ENCODE measurements at regions not wholly inside any gene's neighbourhood (a gene's known extent, or its start where the extent isn't known, plus 50 kb on each side); places are given as distances from the start of the nearest gene placed in this dataset.
"Not testable (repeated sequence)": the region's sequence is repeated elsewhere in the genome, so short reads cannot be mapped to it uniquely, and the experiment has no call there.

DNA sequence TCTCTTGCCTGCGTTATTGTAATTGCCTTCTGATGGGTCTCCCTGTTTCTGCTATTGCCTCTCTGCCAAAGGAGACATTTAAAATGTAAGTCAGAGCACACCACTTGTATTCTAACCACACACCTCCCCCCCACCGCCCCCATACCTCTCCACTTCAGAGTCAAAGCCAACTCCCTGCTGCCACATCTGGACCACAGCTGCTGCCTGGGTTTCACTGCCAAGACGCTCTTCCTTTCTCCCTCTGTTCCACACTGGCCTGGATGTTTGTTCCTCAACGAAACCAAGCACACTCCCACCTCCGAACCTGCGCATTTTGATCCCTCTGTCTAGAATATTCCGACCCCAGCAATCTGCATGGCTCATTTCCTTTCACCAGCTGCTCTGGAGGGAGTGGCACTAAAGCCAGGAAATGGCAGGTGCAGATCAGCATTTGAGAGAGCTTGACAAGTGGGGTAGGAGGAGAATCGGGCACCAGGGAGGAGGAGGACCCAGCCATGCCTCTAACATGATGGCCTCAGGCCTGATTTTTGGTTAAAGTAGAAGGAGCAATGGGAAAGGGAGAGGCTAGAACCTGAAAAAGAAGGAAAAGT is 92.4 kb upstream of the HS3ST2 start:
- no peaks in the 10 kb centered on the region for H3K36me3 ChIP-seq
- DNase-seq: no peak
- no peaks in the 10 kb centered on the region for H3K27me3 ChIP-seq
- H3K4me1 ChIP-seq: no peaks in the 10 kb centered on the region
- no peak overlapping the region for H3K4me3 ChIP-seq (ENCODE audit: low read depth, low read length)
- no peaks in the 10 kb centered on the region for H3K9me3 ChIP-seq
- TF ChIP-seq, protein P1, sequence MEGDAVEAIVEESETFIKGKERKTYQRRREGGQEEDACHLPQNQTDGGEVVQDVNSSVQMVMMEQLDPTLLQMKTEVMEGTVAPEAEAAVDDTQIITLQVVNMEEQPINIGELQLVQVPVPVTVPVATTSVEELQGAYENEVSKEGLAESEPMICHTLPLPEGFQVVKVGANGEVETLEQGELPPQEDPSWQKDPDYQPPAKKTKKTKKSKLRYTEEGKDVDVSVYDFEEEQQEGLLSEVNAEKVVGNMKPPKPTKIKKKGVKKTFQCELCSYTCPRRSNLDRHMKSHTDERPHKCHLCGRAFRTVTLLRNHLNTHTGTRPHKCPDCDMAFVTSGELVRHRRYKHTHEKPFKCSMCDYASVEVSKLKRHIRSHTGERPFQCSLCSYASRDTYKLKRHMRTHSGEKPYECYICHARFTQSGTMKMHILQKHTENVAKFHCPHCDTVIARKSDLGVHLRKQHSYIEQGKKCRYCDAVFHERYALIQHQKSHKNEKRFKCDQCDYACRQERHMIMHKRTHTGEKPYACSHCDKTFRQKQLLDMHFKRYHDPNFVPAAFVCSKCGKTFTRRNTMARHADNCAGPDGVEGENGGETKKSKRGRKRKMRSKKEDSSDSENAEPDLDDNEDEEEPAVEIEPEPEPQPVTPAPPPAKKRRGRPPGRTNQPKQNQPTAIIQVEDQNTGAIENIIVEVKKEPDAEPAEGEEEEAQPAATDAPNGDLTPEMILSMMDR (IDR thresholded peaks at IDR 0.05; ENCODE audit: low read depth, low read length): no peak

DNA sequence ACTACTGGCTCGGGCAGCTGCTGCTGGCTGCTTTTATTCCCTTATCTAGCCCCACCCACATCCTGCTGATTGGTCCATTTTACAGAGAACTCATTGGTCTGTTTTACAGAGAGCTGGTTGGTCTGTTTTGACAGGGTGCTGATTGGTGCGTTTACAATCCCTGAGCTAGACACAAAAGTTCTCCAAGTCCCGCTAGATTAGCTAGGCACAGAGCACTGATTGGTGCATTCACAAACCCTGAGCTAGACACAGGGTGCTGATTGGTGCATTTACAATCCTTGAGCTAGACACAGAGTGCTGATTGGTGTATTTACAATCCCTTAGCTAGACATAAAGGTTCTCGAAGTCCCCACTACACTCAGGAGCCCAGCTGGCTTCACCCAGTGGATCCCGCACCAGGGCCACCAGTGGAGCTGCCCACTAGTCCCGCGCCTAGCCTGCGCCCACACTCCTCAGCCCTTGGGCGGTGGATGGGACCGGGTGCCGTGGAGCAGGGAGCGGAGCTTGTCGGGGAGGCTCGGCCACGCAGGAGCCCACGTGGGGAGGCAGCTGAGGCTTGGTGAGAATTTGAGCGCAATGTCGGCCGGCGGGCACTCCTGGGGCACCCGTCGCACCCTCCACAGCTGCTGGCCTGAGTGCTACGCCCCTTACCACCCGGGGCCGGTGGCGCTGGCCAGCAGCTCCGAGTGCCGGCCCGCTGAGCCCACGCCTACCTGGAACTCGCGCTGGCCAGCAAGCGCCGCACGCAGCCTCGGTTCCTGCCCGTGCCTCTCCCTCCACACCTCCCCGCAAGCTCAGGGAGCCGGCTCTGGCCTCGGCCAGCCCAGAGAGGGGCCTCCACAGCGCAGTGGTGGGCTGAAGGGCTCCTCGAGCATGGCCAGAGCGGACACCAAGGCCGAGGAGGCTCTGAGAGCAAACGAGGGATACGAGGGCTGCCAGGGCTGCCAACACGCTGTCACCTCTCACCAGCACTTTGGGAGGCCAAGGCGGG is 91.1 kb upstream of the HS3ST2 start:
- DNase-seq; H3K36me3 ChIP-seq; H3K9me3 ChIP-seq; H3K4me3 ChIP-seq (ENCODE audit: low read depth, low read length); H3K4me1 ChIP-seq; H3K27me3 ChIP-seq: not testable (repeated sequence)

DNA sequence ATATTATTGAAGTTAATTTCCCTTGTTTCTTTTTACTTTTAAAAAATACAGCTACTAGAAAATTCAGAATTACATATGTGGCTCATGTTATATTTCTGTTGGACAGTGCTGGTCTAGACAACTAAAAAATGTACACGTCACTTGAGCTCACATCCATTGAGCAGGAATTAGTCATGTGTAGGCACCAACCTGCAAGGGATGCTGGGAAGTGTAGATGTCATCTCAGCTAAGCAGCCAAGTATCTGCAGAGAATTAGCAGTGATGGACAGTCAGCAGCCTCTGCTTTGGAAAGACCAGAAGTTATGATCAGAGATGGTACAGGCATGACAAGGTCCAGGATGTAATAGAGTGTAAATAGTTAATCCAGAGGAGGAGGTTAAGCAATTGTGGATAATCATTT is 87.1 kb upstream of the HS3ST2 start:
- H3K4me1 ChIP-seq: peaks cover 5% of the 10 kb centered on the region
- no peak overlapping the region for H3K4me3 ChIP-seq (ENCODE audit: low read depth, low read length)
- H3K36me3 ChIP-seq: no peaks in the 10 kb centered on the region
- no peaks in the 10 kb centered on the region for H3K27me3 ChIP-seq
- H3K9me3 ChIP-seq: no peaks in the 10 kb centered on the region
- TF ChIP-seq, protein P1 (IDR thresholded peaks at IDR 0.05; ENCODE audit: low read depth, low read length): no peak
- no peak for DNase-seq

DNA sequence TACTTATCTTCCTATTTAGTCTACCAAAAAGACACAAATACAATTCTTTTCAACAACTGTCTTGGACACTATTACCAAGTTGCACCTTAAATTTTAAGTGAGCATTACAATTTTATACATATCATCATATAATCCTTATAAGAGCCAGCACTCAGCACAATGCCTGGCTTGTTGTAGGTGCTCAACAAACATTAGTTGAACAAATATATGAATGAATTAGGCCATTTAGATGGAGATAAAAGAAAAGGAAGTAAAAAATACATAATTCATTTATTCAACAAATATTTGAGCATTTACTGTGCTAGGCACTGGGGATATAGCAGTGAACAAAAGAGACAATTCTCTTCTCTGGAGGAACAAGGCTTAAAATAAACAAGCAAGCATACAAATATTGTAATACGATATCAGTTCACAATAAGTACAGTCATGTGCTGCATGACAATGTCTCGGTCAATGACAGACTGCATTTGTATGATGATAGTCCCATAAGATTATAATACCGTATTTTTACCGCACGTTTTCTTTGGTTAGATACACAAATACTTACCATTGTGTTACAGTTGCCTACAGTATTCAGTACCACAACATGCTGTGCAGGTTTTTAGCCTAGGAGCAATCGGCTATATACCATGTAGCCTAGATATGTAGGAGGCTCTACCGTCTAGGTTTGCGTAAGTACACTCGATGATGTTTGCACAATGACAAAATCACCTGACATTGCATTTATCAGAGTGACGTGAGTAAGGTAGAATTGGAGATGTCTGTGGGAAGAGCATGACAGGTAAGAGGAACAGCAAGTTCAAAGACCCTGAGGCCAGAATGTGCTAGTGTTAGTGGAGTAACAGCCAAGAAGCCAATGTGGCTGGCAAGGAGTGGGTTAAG is 86.4 kb upstream of the HS3ST2 start:
- no peaks in the 10 kb centered on the region for H3K9me3 ChIP-seq
- no peaks in the 10 kb centered on the region for H3K27me3 ChIP-seq
- H3K4me1 ChIP-seq: peaks cover 5% of the 10 kb centered on the region
- TF ChIP-seq, protein P1 (IDR thresholded peaks at IDR 0.05; ENCODE audit: low read depth, low read length): no peak
- no peak overlapping the region for H3K4me3 ChIP-seq (ENCODE audit: low read depth, low read length)
- no peaks in the 10 kb centered on the region for H3K36me3 ChIP-seq
- DNase-seq: no peak

DNA sequence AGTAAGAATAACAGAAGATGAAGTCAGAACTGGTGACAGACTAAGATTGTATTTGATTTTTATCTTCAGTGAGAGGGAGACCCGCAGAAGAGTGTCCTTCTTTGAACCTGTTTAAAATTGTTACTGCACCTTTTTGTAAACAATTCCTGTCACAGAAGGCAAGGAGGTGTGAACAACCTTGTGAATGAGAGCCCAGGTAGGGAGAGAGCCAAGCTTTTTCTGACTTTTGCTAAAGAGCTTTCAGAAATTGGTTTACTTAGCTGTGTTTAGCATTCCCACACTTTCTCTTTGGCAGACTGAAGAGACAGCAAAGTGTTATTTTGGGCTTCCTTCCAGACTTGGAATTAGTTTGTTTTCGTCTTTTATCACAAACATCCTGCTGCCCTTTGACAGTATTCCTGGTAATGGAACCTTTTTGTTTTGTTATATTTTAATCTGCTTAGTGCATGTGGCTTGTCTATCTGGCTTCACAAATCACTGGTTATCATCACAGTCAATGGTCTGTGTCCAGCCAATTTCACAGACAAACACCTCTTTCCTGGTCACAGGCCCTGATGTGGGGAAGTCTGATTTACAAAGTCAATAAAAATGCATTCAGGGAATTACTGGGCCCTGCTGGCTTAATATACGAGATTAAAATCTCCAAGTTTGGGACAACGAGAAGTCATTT is 85.7 kb upstream of the HS3ST2 start:
- H3K4me3 ChIP-seq (ENCODE audit: low read depth, low read length): no peak overlapping the region
- peaks cover 5% of the 10 kb centered on the region for H3K4me1 ChIP-seq
- TF ChIP-seq, protein P1 (IDR thresholded peaks at IDR 0.05; ENCODE audit: low read depth, low read length): no peak
- no peaks in the 10 kb centered on the region for H3K27me3 ChIP-seq
- H3K36me3 ChIP-seq: no peaks in the 10 kb centered on the region
- DNase-seq: no peak
- H3K9me3 ChIP-seq: no peaks in the 10 kb centered on the region

DNA sequence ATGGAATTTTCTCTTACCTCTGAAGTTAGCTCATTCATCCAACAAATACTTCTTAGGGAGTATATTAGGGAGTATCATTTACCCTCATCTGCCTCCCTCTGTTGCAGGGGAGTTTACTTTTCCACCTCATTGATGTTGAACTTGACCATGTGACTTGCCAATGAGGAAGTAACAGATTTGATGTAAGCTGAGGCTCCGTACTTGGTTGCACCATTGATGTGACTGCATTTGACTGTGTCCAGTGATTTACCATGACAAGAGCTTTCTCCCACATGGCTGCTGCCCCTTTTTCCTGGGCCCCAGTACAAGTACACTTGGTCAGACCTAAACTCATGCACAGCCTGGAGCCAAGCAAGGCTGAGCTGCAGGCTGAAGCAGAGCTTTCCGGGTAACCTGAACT is 81.6 kb upstream of the HS3ST2 start:
- Histone ChIP-seq H3K9me3 (no peaks in the 10 kb centered on the region), H3K36me3 (no peaks in the 10 kb centered on the region), H3K4me3 (ENCODE audit: low read depth, low read length) (no peak overlapping the region), H3K4me1 (peaks cover 5% of the 10 kb centered on the region), H3K27me3 (no peaks in the 10 kb centered on the region)
- DNase-seq: no peak
- TF ChIP-seq, protein P1 (IDR thresholded peaks at IDR 0.05; ENCODE audit: low read depth, low read length): no peak

Measured in BE2C (cell line).